HG03575 (cell line): ENCODE measurements at regions not wholly inside any gene's neighbourhood (a gene's known extent, or its start where the extent isn't known, plus 50 kb on each side); places are given as distances from the start of the nearest gene placed in this dataset.

Source experiments
- ATAC-seq: cut with Tn5 transposase; IDR thresholded peaks from one replicate; pipeline ENCODE4 v1.9.1; 2021; ENCODE audit not compliant: unreplicated experiment, insufficient number of reproducible peaks, low FRiP score; ENCODE audit errors: extremely low read depth

- no peak for ATAC-seq
These were observed 300.3 kb downstream of the PRL start for GRCh38 chr6:21996425-21997118.

- ATAC-seq: no peak
These were observed 299.5 kb downstream of the PRL start for GRCh38 chr6:21997119-21998037.

DNA sequence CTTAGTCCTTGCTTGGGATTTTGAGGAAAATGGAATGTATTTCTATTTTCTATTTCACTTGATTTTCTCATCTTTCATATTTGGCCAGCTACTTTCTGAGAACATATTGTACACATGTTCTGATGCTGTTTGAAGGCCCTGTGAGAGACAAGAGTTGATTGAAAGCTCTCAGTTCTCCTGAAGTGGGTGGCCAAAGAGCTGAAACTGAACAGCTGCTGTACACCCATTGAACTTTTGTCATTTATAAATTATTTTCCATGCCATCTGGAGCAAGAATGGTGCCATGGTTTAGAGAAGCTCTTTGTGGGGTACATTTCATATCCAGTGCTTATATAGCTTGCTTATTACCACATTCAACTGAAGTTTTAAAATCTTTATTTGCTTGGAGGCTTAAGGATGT, 298.3 kb downstream of the PRL start:
- ATAC-seq: no peak

DNA sequence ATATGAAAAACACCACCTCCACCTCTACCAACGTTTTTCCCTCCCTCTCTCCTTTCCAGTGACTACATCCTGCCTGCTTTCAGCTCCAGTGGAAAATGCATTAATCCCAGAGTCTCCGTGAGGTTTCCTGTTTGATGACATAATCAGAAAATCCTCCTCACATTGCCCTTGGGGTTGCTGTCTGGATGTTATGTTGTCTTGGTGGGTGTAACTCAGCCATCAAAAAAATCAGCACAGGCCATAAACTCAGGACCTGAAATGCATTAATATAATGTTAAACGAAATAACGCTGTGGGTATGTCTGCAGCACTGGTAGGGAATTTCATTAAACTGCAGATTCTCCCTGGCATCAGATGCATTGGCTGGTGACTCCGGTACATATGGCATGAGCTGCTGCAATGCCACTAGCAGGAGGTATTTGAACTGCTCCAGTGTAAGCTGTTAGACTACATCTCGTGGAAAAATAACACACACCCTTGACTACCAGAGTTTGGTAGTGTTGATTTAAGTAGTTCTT, 297.8 kb downstream of the PRL start:
- ATAC-seq: no peak

GRCh38 chr6:21999741-22000140, 297.1 kb downstream of the PRL start:
- no peak for ATAC-seq

GRCh38 chr6:22001396-22002027, 295.3 kb downstream of the PRL start:
- no peak for ATAC-seq

DNA sequence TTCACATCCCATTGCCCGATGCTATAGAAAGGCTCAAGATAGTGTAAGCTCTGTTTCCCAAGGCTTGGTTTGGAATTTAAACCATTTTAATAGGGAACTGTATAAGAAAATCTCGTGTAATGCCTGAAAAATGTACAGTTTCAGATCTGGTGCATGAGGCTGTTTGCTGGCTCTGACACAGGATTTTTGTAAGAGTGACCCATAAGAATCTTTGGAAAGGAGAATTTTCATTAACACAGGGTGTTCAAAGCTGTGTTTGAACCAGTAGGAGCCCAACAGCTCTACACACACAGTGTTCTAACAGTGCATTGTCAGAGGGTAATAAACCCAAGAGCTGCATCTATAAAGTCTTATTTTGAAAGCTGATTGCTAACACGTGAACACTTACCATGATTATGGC, 293.5 kb downstream of the PRL start:
- no peak for ATAC-seq

GRCh38 chr6:22006795-22007194, 290.0 kb downstream of the PRL start:
- ATAC-seq: no peak

- ATAC-seq: no peak
These were observed 289.4 kb downstream of the PRL start for GRCh38 chr6:22007469-22007868.

DNA sequence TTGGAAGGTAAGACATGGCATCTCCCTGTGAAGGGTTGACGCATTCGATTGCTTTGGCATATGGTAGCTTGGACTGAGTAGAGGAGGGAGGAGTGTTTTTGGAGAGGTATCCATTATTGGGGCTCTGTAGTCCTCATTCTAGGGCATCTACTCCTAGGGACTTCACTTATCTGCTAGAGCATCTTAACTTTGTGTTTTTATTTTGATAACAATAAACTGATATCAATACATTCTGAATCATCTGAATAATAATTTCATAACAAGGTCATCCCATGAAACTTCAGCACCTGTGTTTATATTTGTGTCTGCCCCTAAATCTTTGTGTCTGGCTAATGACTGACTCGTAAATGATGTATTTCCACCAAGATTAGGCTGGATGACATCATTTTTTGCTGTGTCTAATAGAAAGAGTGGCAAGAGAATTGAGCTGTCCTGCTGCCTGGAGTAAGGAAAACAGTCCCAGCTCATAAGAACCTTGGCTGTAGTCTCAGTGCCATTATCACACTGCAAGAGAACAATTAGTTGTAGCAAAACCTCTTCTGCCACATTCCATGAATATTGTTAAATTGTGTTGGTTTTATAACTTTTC, 288.5 kb downstream of the PRL start:
- ATAC-seq: no peak

- ATAC-seq: no peak
These were observed 286.7 kb downstream of the PRL start for GRCh38 chr6:22010102-22010501.

DNA sequence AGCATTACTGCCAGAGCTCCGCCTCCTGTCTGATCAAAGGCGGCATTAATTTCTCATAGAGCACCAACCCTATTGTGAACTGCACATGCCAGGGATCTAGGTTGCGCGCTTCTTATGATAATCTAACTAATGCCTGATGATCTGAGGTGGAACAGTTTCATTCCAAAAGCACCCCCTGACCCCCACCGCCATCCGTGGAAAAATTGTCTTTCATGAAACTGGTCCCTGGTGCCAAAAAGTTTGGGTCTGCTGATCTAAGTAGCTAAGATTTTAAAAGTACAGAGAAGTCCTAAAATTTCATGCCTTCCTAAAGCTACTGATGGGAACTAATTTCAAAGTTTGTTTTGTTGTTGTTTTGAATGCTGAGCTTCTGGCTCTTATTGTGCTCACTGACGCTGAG, 281.6 kb downstream of the PRL start:
- ATAC-seq: no peak

DNA sequence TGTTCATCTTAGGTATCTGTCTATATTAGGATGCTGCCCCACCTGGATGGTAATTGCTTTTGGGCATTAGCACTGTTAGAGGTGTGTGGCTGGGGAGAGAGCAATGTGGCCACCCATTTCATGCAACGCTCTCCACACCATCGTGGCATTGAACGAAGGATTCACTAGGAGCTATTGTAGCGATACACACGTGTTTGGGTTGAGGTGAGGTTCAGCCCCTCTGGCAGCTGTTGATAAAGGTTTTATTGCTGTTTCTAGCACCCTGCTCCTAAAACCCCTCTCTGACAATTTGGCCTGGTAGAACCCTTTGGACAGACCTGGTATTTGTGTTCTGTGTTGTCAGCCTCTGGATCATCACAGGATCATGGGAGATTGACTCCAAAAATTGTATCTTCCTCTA, 280.9 kb downstream of the PRL start:
- ATAC-seq: no peak

DNA sequence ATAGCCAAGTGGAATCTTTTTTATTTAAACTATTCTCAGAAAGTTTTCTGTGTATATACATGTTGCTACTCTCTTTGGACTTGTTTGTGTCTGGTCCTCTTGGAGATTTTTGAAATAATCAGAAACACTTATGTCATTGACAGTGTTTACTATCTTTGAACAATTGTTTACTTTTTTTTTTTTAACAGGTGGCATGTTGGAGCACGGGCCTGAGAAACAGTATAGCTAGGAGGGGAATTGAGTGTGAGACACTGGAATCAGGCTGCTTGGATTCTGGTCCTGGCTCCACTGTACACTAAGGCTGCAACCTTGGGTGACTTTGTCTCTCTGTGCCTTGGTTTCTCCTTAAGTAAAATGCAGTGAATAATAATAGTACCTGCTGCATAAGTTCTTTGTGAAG, 279.6 kb downstream of the PRL start:
- ATAC-seq: no peak

- ATAC-seq: no peak
These were observed 279.1 kb downstream of the PRL start for GRCh38 chr6:22017766-22018165.

- no peak for ATAC-seq
These were observed 277.0 kb downstream of the PRL start for GRCh38 chr6:22019857-22020256.

DNA sequence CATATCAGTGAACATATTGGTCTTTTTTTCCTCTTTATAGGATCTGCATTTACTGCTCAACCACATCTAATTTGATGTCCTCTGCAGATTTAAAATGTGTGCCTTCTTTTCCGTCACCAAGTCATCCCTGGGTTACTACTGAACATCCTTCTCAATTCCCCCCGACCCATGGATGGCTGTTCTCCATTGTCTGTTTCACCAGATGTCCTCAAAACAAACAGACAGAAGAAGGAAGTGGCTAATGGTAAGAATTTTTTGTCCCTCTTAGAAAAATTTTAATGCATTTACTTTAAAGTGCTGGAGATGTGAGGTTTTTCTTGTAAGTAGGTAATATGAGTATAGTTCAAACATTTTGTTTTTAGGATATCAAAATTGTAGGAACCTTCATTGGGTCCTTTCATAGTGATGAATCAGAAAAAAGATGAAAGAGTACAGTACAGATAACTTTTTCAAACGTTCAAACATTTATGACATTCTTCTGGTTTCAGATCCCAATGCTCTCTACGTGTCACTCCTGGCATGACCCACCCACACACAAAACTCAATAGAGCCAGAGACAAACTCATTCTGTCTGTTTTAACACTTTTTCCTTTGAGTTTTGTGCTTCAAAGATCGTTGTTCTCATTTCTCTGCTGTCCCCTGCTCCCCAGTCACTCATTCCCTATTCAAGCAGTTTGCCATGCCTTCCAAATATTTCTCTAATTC, 276.4 kb downstream of the PRL start:
- ATAC-seq: no peak

DNA sequence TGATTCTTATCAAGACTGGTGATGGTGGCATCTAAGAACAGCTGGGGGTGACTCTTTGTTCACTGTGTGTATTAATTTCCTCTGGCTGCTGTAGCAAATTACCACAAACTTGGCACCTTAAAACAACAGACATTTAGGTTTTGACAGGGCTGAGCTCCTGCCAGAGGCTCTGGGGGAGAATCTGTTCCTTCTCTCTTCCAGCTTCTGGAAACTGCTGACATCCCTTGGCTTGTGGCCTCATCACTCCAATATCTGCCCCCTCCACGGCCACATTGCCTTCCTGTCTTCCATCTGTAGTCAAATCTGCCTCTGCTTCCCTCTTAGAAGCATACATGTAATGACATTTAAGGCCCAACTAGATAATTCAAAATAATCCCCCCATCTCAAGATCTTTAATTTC, 274.9 kb downstream of the PRL start:
- no peak for ATAC-seq

- ATAC-seq: no peak
These were observed 272.9 kb downstream of the PRL start for GRCh38 chr6:22023937-22024336.
